Adipose tissue (tissue), 3 donors: ENCODE measurements at regions not wholly inside any gene's neighbourhood (a gene's known extent, or its start where the extent isn't known, plus 50 kb on each side); places are given as distances from the start of the nearest gene placed in this dataset.

Experiments used
- H3K27ac ChIP-seq: one replicate; pipeline ENCODE4 v1.5.1; 2013; ENCODE audit warnings: low read depth, low read length
- whole genome bisulfite sequencing, 3 donors: extraction: QIAGEN DNeasy Blood & Tissue Kit; methylation state at CpG; one replicate each; pipeline ENCODE4 v1.1.7; 2013; 5-methylcytosine and 5-hydroxymethylcytosine counted together
- donor health status: healthy with polysubstance abuse.
- donor health status: Bipolar disorder and iron deficiency.
- donor health status: healthy.

DNA sequence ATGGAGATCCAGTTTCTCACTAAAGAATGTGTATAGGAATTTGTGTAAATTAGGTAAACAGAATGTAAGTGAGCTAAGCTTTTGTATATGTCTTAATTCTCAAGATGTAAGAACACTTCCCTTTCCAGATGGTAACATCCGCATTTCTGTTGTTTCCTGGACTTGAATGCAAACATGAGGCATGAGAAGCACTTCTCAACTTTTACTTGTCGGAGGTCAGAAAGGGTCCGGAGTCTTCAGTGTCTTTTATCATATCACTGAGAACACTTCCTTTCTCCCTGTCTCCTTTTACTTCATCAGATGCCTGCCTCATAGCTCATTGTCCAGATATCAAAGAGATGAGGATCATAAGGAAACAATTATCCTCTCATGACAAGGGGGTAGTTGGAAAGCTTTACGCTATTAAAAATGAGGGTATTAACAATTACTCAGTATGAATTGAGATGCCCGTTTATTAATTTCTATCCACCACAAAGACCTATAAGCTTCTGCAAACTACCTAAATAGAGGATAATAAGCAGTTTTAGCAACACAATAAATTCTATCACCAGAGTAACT lies 214.1 kb upstream of the FLRT2 start:
- H3K27ac ChIP-seq, result no peak overlapping the region
- 73 to 88% (median 75%) methylated on average over 5 of the region's 5 CpGs for WGBS, 3 donors

- H3K27ac ChIP-seq, result no peak overlapping the region
- whole genome bisulfite sequencing, 3 donors, result 78 to 85% (median 82%) methylated on average over 2 of the region's 2 CpGs
Observed at GRCh38 chr14:85316701-85317410, 213.1 kb upstream of the FLRT2 start.

DNA sequence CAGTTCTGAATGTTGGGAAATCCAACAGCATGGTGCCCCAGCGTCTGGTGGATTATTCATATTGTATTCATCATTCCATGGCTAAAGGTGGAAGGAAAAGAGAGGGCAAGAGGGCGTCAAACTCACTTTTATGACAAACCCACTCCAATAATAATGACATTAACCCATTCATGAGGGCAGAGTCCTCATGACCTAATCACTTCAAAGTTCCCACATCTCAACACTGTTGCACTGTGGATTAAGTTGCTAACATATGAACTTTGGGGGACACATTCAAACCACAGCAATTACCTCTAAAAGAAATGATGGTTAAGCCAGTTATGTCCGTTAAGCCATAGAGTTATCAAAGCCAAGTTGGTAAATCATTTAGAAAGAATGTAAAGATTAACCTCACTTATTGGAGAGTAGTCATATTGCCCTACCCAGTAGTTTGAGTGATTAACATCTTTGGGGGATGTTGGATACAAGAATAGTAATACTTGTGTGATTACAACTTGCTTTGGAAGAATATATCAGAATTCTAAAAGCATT lies 212.4 kb upstream of the FLRT2 start:
- no peak overlapping the region for H3K27ac ChIP-seq
- 83 to 92% (median 89%) methylated on average over 3 of the region's 3 CpGs for WGBS, 3 donors

- no peak overlapping the region for H3K27ac ChIP-seq
- 79 to 93% (median 90%) methylated on average over 5 of the region's 5 CpGs for WGBS, 3 donors
Observed at GRCh38 chr14:85319101-85319500, 210.8 kb upstream of the FLRT2 start.

GRCh38 chr14:85319998-85320630 lies 209.8 kb upstream of the FLRT2 start:
- 29 to 71% (median 31%) methylated on average over 6 of the region's 6 CpGs for WGBS, 3 donors

DNA sequence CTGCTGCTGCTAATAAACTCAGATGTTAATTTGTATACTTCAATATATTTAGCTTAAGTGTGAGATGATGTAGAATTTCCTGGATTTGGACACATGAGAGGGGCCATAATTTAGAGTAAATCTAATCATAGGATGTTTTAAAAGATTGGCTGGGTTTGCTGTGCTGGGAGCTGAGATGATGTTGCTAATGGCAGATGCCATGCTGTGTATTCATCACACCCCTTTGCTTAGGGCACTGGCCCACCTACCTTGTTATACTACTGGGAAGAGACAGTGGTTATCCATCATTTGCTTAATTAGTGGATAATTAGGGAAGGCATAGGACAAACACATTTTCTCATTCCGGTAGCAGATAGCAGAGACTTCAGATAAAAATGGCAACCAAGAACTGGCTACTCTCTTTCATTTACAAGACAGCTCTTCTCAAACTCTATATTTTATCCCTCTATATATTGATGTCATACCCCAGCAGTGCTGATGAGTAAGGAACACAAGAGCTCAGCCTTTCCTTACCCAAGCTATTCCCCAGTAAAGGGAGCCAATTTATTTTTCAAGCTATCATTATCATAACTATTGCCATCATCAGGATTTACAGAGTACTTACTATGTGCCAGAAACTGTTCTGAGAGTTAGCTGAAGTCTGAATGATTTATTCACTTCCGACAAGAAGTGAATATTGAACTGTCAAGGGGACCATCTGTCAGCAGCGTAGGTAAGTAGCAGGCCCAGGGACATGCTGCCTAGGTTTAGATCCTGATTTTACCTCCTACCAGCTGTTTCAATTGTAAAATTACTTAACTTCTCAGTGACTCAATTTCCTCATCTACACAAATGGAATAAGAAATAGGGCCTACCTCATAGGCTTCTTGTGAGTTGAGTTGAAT lies 204.6 kb upstream of the FLRT2 start:
- H3K27ac ChIP-seq, result no peak overlapping the region
- WGBS, 3 donors, result 91 to 98% (median 96%) methylated on average over 3 of the region's 3 CpGs

More at GRCh38 chr14:85319998-85320630, 209.8 kb upstream of the FLRT2 start:
- H3K27ac ChIP-seq, result no peak overlapping the region

GRCh38 chr14:85332401-85332800 lies 197.5 kb upstream of the FLRT2 start:
- H3K27ac ChIP-seq, result no peak overlapping the region
- 43 to 74% (median 47%) methylated on average over 1 of the region's 1 CpG for WGBS, 3 donors

DNA sequence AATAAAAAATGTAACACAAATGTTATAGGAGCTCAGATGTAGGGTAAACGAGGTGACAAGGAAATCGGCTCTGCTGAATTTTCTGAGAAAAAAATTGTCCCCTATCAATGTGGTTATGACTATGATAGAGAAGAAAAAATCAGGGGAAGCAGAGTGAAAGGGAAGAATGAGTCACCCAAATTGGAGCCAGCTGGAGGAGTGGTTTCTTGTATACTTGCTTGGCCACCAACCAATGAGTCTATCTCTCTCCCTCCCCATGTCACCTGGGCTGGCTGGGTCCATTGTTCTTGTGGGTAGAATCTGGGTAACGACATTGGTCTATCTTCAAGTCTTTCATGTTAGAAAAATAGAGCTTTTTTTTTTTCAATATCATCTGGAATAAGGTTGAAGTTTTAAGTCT lies 196.6 kb upstream of the FLRT2 start:
- 85 to 91% (median 89%) methylated on average over 3 of the region's 3 CpGs for WGBS, 3 donors

GRCh38 chr14:85333841-85334240 lies 196.1 kb upstream of the FLRT2 start:
- no peak overlapping the region for H3K27ac ChIP-seq

More for the DNA sequence above, 196.6 kb upstream of the FLRT2 start:
- H3K27ac ChIP-seq, result no peak overlapping the region

DNA sequence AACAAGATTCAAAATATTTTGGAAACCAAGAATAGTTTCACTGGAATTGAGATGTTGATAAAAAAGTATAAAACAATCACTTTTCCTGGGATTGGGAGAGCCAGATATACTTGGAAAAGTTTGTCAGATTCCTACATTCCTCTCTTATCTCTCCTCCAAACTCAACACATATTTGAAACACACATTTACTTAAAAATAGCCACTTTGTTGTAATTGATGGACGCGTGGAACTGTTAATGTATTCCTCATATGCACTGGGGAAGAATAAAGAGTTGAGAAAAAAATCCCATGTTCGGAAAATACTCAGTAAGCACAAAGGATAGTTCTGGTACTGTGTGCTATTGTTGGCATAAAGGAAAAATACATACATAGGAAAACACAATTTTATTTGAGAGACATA lies 195.6 kb upstream of the FLRT2 start:
- WGBS, 3 donors, result 76 to 87% (median 78%) methylated on average over 3 of the region's 3 CpGs
- H3K27ac ChIP-seq, result no peak overlapping the region

More at GRCh38 chr14:85333841-85334240, 196.1 kb upstream of the FLRT2 start:
- WGBS, 3 donors, result 94 to 96% (median 96%) methylated on average over 4 of the region's 4 CpGs

DNA sequence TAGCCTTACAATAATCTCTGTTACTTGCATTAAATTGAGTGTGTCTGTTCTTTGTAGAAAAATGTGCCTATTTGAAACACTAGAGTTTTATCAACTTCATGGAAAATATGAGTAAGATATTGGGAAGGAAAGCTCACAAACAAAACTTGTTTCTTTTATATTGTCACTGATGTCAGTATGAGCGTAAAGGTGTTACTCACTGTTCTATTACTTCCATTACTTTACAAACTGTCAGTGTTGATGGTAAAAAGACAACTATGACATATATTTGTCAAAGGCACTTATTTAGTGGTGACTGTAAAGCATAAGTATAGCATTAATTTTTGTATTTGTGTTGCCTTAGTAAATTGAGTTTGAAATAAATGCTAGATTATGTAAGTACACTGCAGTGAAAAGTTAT lies 193.7 kb upstream of the FLRT2 start:
- WGBS, 3 donors, result 93 to 98% (median 96%) methylated on average over 1 of the region's 1 CpG
- H3K27ac ChIP-seq, result no peak overlapping the region

- H3K27ac ChIP-seq, result no peak overlapping the region
- 64 to 78% (median 76%) methylated on average over 5 of the region's 5 CpGs for WGBS, 3 donors
Observed at GRCh38 chr14:85336817-85337216, 193.1 kb upstream of the FLRT2 start.

DNA sequence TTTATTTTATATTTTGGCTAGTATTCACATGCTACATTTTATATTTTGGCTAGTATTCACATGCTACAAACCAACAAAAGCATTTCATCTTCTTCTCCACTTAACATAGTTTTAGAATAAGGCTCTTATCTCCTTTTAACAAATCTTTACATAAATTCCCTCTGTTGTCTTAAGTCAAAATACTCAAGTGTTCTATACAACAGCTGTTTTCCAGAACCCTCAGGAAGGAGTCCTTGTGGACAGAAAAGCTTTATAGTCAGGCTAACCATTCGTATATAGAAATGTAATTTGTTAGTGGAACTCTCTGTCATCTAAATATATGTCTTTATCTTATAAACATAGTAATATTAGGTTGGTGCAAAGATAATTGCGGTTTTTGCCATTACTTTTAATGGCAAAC lies 191.0 kb upstream of the FLRT2 start:
- WGBS, 3 donors, result 87 to 90% (median 88%) methylated on average over 2 of the region's 2 CpGs
- no peak overlapping the region for H3K27ac ChIP-seq

DNA sequence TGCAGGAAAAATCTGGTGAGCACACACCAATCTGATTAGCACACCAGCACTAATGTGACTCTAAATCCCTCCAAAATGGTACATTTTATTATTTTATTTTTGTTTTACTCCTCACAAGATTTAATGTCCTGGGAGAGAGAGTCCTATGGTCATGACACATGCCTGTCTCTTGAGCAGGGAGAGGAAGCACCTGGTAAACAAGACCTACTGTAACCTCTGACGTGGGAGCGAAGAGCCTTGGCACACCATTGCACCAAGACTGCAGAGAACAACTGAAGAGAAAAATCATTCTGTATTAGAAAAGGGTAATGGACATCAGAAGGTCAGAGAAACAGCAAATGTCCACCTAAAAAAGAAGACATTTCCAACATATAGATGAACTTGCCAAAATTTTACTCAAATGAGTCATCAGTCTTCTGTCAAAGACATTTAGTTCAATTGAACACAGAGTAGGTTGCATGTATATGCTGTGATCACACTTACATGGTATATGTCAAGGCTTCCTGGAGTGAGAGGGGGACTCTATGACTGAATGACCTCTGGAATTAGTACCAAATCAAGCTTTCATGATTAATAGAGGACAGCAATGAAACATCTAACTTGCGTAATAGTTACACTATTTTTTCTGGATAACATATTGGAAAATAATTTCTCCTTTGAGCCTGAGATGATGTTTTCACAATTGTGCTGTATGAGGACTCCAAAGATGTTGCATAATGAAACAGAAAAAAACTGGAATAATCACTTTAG lies 186.9 kb upstream of the FLRT2 start:
- no peak overlapping the region for H3K27ac ChIP-seq
- WGBS, 3 donors, result 60 to 86% (median 67%) methylated on average over 3 of the region's 3 CpGs

GRCh38 chr14:85344171-85344570 lies 185.8 kb upstream of the FLRT2 start:
- 81 to 92% (median 92%) methylated on average over 5 of the region's 5 CpGs for WGBS, 3 donors
- H3K27ac ChIP-seq, result no peak overlapping the region

DNA sequence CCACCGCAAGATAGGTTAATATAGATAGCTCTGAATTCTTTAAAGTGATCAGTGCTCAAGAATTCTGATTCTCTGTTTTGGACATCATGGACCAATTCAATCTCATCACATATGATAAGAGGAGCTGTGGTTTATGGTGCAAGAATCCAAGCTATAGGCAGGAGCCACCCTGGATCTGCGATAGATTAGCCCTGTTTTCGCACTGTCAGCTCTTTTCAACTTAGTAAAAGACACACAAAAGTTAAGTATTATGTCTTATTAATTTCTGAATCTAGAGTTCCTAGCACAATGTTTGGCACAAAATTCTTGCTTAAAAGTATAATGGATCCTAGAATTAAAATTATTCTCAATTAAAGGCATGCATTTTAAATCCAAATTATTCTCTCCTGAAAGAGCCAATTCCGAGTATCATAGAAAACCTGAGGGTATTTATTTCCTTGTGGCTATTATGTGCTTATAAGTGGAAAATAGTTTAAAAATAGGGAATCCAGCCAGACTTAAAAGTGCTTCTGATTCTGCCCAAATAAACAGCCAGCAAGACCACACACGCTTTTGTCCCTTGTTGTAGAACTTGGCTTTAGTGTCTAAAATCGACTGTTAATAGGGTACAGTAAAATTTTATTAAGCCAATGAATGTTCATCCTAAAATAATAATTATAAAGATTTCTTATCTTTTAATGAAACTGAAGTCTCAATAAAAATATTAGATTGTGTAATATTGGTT lies 184.9 kb upstream of the FLRT2 start:
- WGBS, 3 donors, result 80 to 89% (median 86%) methylated on average over 6 of the region's 6 CpGs
- no peak overlapping the region for H3K27ac ChIP-seq

DNA sequence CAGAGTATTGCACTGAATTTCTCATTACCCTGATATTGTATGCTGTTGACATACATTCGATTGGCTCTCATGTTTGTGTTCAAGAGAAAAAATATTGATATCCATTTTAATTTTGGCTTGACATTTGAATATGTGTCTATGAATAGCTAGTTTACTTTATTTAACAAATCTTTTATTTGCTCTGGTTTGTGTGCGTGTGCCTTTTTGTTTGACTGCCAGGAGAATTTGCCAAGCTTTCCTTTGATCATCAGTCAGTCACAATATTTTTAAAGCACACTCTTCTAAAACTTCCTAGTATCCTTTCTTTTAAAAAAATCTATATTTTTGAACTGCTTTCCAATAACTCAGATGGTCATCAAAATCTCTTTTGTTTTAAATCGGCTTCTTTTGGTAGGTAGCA lies 179.3 kb upstream of the FLRT2 start:
- WGBS, 3 donors, result 40 to 86% (median 85%) methylated on average over 3 of the region's 3 CpGs
- H3K27ac ChIP-seq, result no peak overlapping the region
